Fibroblast of mammary gland (primary cell): ENCODE measurements at regions not wholly inside any gene's neighbourhood (a gene's known extent, or its start where the extent isn't known, plus 50 kb on each side); places are given as distances from the start of the nearest gene placed in this dataset.

ENCODE experiments used
- DNase-seq: peaks from one replicate; pipeline ENCODE4 v3.0.0-alpha.2; 2010; ENCODE audit warnings: low read depth
- H3K4me3 ChIP-seq: 2 replicates; pipeline ENCODE4 v1.5.1; 2011; ENCODE audit warnings: low read depth, mild to moderate bottlenecking, low read length, moderate library complexity; ENCODE audit not compliant: control insufficient read depth
- CTCF ChIP-seq: conservative IDR thresholded peaks from 2 replicates; pipeline ENCODE4 v1.5.1; 2011; ENCODE audit warnings: low read depth, low read length, inconsistent platforms; ENCODE audit not compliant: control insufficient read depth, insufficient read depth

GRCh38 chr5:15993919-15994318 lies 185.7 kb downstream of the MARCHF11 start:
- H3K4me3 ChIP-seq = no peak overlapping the region
- DNase-seq = peak; percentile 20
- peak; percentile 40 for TF ChIP-seq CTCF

DNA sequence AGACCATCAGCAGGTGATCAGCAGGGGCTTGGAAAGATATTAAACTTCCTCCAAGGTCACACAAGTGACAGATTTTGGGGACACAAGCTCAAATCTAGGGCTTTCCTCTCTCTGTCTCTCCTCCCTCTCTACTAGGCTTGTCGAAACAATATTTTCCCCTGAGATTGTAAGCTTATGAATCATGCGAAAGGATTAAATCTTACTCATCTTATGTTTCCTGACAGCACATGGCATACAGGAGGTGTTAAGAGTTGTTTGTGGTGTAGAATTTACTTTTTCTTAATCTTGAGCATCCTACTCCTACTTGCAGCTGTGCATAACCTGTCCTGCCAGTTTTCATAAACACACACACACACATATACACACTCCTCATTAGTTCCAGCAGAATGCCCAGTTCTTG lies 186.3 kb downstream of the MARCHF11 start:
- TF ChIP-seq CTCF = no peak
- peak; percentile 77 for DNase-seq
- H3K4me3 ChIP-seq = no peak overlapping the region

DNA sequence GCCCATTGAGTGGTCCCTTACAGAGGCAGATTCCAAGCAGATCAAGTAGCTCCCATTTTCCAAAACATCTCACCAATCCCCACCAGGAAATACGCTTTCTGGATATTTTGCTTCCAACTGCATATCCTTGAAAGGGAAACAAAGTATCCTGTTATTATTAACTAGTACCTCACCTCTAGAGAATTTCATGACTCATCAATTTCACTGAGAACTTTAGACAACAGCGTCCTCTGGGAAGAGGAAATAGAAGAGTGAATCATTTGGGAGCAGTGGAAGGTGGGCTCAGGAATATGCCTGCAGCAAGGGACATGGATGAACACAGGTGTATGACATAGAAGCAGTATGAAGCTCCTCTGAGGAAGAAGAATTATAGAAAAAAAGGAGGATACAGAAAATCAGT lies 186.7 kb downstream of the MARCHF11 start:
- H3K4me3 ChIP-seq = no peak overlapping the region
- peak; percentile 74 for DNase-seq
- TF ChIP-seq CTCF = peak; percentile 28

- H3K4me3 ChIP-seq = no peak overlapping the region
- no peak for DNase-seq
- no peak for TF ChIP-seq CTCF
Measured at GRCh38 chr5:15991586-15991985, 188.0 kb downstream of the MARCHF11 start.
